SK-N-SH treated with all-trans-retinoic acid at 6 μM for 48 hours (cell line): ENCODE measurements at regions not wholly inside any gene's neighbourhood (a gene's known extent, or its start where the extent isn't known, plus 50 kb on each side); places are given as distances from the start of the nearest gene placed in this dataset.

ENCODE experiments used
- CREB5 ChIP-seq: fragments of 250-450 bp; sonication (Bioruptor Pico); IDR thresholded peaks from 2 replicates; pipeline ENCODE4 v1.5.1; 2020; ENCODE audit warnings: low read depth, mild to moderate bottlenecking, moderate library complexity
- ZFP30 ChIP-seq: fragments of 450-650 bp; formaldehyde crosslinking; IDR thresholded peaks from 2 replicates; pipeline ENCODE4 v1.5.0; 2022; ENCODE audit warnings: mild to moderate bottlenecking, moderate library complexity
- ZNF565 ChIP-seq: fragments of 450-650 bp; formaldehyde crosslinking; conservative IDR thresholded peaks from 2 replicates; pipeline ENCODE4 v1.5.0; 2020; ENCODE audit warnings: low read depth, mild to moderate bottlenecking, moderate library complexity
- ZNF70 ChIP-seq: fragments of 450-650 bp; formaldehyde crosslinking; IDR thresholded peaks from 2 replicates; pipeline ENCODE4 v1.5.0; 2020; ENCODE audit warnings: mild to moderate bottlenecking, moderate library complexity

- no peak for TF ChIP-seq ZNF70 (CRISPR knock-in tag)
- no peak for TF ChIP-seq ZNF565 (CRISPR knock-in tag)
- TF ChIP-seq ZFP30: no peak
- no peak for TF ChIP-seq CREB5
These were observed 310.1 kb downstream of the UTRN start for GRCh38 chr6:144595266-144595665.
